ENCODE measurements at regions not wholly inside any gene's neighbourhood (a gene's known extent, or its start where the extent isn't known, plus 50 kb on each side); places are given as distances from the start of the nearest gene placed in this dataset.
"Not testable (repeated sequence)": the region's sequence is repeated elsewhere in the genome, so short reads cannot be mapped to it uniquely, and the experiment has no call there.

GRCh38 chr10:28859791-28860190 lies 182.5 kb downstream of the BAMBI start:
- no peak for DNase-seq (ENCODE audit: low read depth)

GRCh38 chr10:28862219-28862618 lies 184.9 kb downstream of the BAMBI start:
- DNase-seq (ENCODE audit: low read depth), result no peak

- DNase-seq (ENCODE audit: low read depth), result no peak
Observed at GRCh38 chr10:28869606-28870201, 192.4 kb downstream of the BAMBI start.

GRCh38 chr10:28871665-28872064 lies 194.3 kb downstream of the BAMBI start:
- no peak for DNase-seq (ENCODE audit: low read depth)

DNA sequence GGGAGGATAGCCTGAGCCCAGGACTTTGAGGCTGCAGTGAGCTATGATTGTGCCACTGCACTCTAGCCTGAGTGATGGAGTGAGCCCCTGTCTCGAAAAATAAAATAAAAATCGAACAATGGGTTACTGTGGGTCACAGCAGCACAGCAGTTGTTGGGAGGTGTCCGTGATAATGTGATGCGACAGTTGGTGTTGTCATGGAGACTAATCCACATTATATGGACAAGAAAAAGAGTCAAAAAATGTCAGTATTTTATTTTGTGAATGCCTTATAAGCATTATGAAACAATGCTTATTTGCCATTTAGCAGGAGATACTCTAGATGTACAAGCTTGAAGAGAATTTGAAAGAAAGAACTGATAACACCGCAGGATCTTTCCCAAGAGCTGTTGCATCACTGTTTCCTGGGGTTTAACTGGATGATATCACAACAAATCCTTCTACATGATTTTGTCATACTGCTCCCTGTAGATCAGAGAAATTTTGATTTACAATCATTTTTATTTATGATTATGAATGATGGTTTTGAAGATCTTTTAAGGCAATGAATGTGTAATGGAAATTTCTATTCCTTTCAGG lies 195.4 kb downstream of the BAMBI start:
- DNase-seq (ENCODE audit: low read depth), result no peak

- DNase-seq (ENCODE audit: low read depth), result no peak
Observed at GRCh38 chr10:28873540-28873939, 196.2 kb downstream of the BAMBI start.

- no peak for DNase-seq (ENCODE audit: low read depth)
Observed at GRCh38 chr10:28874210-28874609, 196.9 kb downstream of the BAMBI start.

GRCh38 chr10:28875549-28876081 lies 198.3 kb downstream of the BAMBI start:
- DNase-seq (ENCODE audit: low read depth), result no peak

GRCh38 chr10:28878236-28878970 lies 201.1 kb downstream of the BAMBI start:
- no peak for DNase-seq (ENCODE audit: low read depth)

DNA sequence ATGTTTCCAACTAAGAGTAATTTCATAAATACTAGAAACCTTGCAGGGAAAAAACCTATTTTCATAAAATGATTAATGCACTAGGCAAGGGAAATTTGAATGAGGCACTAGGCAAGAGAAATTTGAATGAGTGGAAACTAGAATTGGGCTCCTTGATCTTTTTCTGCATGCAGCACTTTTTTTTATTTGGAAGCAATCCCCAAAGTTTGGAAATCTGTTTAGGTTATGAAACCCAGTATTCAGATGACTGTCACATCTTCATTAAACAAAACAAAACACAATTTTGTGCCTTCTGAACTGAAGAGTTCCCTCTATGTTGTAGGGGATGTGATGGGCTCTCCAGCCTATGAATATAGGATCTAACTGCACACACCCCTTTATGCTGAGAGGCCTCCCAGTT lies 201.9 kb downstream of the BAMBI start:
- no peak for DNase-seq (ENCODE audit: low read depth)

DNA sequence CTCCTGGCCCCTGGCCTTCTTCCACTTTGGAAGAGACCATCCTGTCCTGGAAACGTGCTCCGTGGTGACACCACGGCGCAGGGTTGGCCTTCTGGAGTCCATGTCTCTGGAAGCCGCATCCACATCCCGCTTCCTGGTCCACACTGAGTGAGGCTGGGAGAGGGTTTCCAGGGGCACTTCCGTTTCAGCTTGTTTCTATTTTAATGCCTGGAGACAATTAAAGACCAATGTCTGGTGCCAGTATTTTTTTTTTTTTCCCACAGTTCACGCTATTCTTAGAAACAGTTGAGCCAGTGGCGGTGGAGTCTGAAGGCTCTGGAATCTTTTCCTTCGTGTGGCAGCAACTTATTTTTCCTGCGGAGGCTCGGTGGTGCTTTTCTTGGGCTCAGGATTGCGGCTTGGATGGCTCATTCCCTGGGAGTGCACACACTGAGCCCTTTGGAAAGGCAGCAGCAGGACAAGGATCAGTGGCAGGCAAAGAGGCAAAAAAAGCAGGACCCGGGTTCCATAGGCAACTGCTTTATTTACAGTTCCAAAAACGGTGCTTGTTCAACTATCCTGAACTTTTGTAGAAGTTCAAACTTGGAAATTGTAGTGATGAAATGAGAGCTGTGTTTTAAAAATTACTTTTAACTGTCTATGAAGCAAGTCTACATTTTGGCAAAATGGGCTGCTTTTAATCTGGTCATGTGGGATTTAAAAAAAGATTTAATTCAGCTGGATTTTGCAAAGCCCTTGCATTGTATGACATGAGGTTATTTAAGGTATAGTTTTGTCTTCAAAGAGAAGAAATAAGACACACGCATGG lies 202.8 kb downstream of the BAMBI start:
- DNase-seq (ENCODE audit: low read depth), result no peak

DNA sequence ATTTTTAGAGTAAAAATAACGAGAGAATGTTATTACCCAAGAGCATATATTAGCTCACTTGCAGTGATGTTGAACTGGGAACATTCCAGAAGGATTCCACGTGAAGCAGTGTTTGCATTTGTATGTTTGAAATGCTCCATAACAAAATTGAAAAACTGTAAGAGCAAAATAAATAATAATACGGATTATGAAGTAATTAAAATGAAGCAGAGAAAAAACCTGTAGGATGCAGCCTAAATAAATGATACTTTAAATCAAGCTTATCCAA lies 203.3 kb downstream of the BAMBI start:
- no peak for DNase-seq (ENCODE audit: low read depth)

GRCh38 chr10:28881171-28881882 lies 204.0 kb downstream of the BAMBI start:
- DNase-seq (ENCODE audit: low read depth), result no peak

- no peak for DNase-seq (ENCODE audit: low read depth)
Observed at GRCh38 chr10:28883741-28884423, 206.6 kb downstream of the BAMBI start.

GRCh38 chr10:28890121-28890950 lies 213.0 kb downstream of the BAMBI start:
- DNase-seq (ENCODE audit: low read depth), result no peak

DNA sequence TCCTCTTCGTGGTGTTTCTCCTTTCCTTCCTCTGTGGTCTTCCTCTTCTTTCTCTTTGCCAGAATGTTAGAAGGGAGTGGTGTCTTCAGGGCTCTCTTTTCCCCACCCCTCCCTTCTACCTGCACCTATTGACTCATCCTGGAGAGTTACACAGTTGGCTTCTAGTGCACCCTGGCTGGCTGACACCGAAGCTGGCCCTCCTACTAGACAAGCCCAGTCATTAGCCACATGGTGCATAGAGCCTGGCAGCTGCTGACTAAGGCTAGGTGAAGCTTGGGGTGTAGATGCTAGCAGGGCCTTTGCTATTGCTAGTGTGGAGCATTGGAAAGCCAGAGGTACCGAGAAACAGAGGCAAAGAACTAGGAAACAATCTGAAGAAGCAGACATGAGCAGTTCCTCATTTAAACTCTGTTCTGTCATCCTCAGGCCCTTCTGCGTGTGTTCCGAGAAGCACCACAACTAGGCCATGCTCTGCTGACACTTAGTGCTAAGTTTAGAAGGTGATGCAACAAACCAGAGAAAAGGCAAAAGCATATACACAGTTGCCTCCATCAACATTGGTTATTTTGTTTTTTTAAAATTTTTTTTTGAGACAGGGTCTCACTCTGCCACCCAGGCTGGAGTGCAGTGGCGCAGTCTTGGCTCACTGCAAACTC lies 213.9 kb downstream of the BAMBI start:
- DNase-seq (ENCODE audit: low read depth), result no peak

DNA sequence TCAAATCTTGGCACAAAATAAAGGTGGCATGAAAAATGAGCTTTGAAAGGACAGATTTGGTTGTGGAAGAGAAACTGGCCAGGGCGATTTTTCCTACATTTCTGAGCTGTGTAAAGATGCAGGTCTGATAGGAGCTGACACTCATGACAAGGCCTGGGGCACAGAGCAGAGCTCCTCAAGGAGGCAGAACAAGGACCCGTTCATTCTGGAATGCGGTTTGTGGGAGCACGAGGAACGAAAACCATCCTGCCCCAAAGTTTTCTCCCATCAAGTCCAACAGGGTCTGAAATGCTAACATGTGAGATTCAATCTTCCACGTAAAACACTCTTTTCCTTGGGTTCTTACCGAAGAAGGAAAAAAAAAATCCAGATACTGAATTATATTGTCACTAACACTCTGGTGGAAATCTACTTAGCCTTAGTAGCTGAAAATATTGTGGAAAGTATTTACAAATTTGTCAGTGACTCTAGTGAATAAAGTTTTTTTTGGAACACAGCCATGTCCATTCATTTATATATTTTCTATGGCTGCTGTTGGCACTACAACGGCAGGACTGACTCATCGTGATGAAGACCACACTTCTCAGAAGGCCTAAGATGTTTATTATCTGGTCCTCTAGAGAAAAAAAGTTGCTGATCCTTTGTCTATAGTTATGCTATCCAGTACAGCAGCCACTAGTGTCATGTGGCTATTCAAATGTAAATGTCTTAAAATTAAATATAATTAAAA lies 215.7 kb downstream of the BAMBI start:
- no peak for DNase-seq (ENCODE audit: low read depth)

GRCh38 chr10:28894146-28894545 lies 216.8 kb downstream of the BAMBI start:
- DNase-seq (ENCODE audit: low read depth), result no peak

DNA sequence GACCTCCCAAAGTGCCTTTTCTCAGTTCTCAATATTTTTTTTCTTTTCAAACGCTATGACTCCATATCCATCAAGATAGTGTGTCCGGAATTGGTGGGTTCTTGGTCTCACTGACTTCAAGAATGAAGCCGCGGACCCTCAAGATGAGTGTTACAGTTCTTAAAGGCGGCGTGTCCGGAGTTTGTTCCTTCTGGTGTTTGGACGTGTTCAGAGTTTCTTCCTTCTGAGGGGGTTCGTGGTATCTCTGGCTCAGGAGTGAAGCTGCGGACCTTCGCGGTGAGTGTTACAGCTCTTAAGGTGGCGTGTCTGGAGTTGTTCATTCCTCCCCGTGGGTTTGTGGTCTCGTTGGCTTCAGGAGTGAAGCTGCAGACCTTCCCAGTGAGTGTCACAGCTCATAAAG lies 218.3 kb downstream of the BAMBI start:
- not testable (repeated sequence) for DNase-seq (ENCODE audit: low read depth)

Measured in forelimb muscle (tissue), 1 donor.